ENCODE measurements at regions not wholly inside any gene's neighbourhood (a gene's known extent, or its start where the extent isn't known, plus 50 kb on each side); places are given as distances from the start of the nearest gene placed in this dataset.

DNA sequence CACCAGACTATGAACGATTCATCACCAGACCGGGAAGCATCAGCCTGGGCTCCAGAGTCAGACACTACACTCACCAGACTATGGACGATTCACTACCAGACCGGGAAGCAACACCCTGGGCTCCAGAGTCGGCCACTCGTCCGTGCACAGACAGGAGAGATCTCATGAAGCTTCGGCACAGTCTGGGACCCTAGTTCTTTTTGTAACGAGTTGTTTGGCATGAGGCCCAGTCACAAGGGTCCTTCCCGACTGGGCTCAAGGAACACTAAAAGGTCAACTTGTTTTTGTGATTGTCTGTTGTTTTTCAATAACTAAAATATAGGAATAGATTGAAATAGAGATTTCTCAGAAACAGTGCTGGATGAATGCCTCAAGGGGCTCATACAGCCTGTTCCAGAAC, 1141.6 kb upstream of the MIR17HG start:
- H3K4me3 ChIP-seq (ENCODE audit: extremely low read depth, insufficient read depth, low read length, poor library complexity, severe bottlenecking), result no peak overlapping the region
- no peaks in the 10 kb centered on the region for H3K36me3 ChIP-seq (ENCODE audit: control insufficient read depth, insufficient read depth, low read length)
- no peak overlapping the region for H3K27ac ChIP-seq (ENCODE audit: low read depth, low read length, severe bottlenecking)
- no peaks in the 10 kb centered on the region for H3K9me3 ChIP-seq (ENCODE audit: control insufficient read depth, low read length)
- WGBS, 2 experiments (ENCODE audit: insufficient coverage in 2 of 2), result 94 to 97% methylated on average over 8 to 9 of the region's 10 CpGs
- no peaks in the 10 kb centered on the region for H3K4me1 ChIP-seq (ENCODE audit: control insufficient read depth, insufficient read depth, low read length, poor library complexity, severe bottlenecking)

DNA sequence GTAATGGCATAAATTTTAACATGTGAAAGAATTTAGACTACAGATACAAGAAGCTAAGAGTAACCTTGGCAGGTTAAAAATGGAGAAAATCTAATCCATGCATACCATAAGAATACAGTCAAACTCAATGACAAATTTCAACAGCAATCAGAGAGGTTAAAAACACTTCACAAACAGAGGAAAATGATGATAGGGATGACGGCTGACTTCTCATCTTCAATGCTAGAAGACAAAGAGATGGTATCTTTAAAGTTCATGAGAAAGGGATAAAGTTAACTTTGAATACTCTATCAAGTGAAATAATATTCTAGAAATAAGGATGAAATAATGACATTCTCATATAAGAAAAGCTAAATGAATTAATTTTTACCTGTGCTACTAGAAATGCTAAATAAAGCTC, 1130.2 kb upstream of the MIR17HG start:
- WGBS, 2 experiments (ENCODE audit: insufficient coverage in 2 of 2), result no CpG with 5 or more reads among the region's 1 CpG
- Histone ChIP-seq H3K36me3 (ENCODE audit: control insufficient read depth, insufficient read depth, low read length) (no peaks in the 10 kb centered on the region), H3K9me3 (ENCODE audit: control insufficient read depth, low read length) (peaks cover 6% of the 10 kb centered on the region), H3K4me1 (ENCODE audit: control insufficient read depth, insufficient read depth, low read length, poor library complexity, severe bottlenecking) (no peaks in the 10 kb centered on the region), H3K4me3 (ENCODE audit: extremely low read depth, insufficient read depth, low read length, poor library complexity, severe bottlenecking) (no peak overlapping the region), H3K27ac (ENCODE audit: low read depth, low read length, severe bottlenecking) (no peak overlapping the region)

DNA sequence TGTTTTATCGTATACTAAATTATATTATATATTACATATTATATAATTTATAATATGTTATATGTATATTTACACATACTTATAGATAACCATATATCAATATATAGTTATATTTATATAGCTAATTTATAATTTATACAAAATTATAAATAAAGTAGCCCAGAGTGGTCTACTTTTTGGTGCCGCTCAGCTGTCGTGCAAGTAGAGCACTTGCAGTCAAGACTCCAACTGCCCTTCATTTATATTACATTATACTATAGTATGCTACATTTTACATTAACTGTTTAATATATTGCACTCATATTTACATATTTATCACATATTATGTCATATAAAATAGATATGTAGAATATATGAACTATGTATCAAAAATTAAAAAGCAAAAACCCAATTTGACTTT, 1124.7 kb upstream of the MIR17HG start:
- no CpG with 5 or more reads among the region's 3 CpGs for WGBS, 2 experiments (ENCODE audit: insufficient coverage in 2 of 2)
- no peak overlapping the region for H3K4me3 ChIP-seq (ENCODE audit: extremely low read depth, insufficient read depth, low read length, poor library complexity, severe bottlenecking)
- H3K36me3 ChIP-seq (ENCODE audit: control insufficient read depth, insufficient read depth, low read length), result no peaks in the 10 kb centered on the region
- no peak overlapping the region for H3K27ac ChIP-seq (ENCODE audit: low read depth, low read length, severe bottlenecking)
- no peaks in the 10 kb centered on the region for H3K4me1 ChIP-seq (ENCODE audit: control insufficient read depth, insufficient read depth, low read length, poor library complexity, severe bottlenecking)
- H3K9me3 ChIP-seq (ENCODE audit: control insufficient read depth, low read length), result no peaks in the 10 kb centered on the region

DNA sequence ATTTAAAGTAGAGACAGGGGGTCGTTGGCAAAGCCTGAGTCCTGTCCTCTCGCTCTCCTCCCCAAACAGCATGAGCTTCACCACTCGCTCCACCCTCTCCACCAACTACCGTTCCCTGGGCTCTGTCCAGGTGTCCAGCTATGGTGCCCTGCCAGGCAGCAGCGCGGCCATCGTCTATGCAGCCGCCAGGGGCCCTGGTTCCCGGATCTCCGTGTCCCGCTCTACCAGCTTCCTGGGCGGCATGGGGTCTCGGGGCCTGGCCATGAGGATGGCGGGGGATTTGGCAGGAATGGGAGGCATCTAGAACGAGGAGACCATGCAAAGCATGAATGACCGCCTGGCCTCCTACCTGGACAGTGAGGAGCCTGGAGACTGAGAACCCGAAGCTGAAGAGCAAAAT, 1117.2 kb upstream of the MIR17HG start:
- H3K4me1 ChIP-seq (ENCODE audit: control insufficient read depth, insufficient read depth, low read length, poor library complexity, severe bottlenecking), result no peaks in the 10 kb centered on the region
- WGBS, 2 experiments (ENCODE audit: insufficient coverage in 2 of 2), result 95 to 97% methylated on average over 9 to 17 of the region's 17 CpGs
- H3K27ac ChIP-seq (ENCODE audit: low read depth, low read length, severe bottlenecking), result no peak overlapping the region
- no peaks in the 10 kb centered on the region for H3K9me3 ChIP-seq (ENCODE audit: control insufficient read depth, low read length)
- no peaks in the 10 kb centered on the region for H3K36me3 ChIP-seq (ENCODE audit: control insufficient read depth, insufficient read depth, low read length)
- H3K4me3 ChIP-seq (ENCODE audit: extremely low read depth, insufficient read depth, low read length, poor library complexity, severe bottlenecking), result no peak overlapping the region

DNA sequence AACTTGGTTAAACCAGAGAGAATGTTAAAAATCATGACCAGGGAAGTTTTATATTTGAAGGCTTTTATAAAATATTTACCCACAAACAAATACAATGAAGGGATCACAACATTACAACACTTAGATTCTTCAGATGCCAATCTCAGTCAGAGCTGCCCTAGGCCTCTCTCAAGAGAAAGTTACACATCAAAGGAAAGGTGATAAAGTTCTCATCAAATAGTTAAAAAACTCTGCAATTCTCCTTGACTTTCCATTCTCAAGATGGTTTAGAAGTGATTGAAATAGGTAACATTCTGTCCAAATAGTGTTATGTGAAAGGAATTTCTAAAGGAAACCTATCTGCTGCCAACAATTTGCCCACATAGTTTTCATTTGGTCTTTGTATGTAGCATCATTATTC, 1115.2 kb upstream of the MIR17HG start:
- no peaks in the 10 kb centered on the region for H3K9me3 ChIP-seq (ENCODE audit: control insufficient read depth, low read length)
- H3K27ac ChIP-seq (ENCODE audit: low read depth, low read length, severe bottlenecking), result no peak overlapping the region
- no peaks in the 10 kb centered on the region for H3K36me3 ChIP-seq (ENCODE audit: control insufficient read depth, insufficient read depth, low read length)
- H3K4me1 ChIP-seq (ENCODE audit: control insufficient read depth, insufficient read depth, low read length, poor library complexity, severe bottlenecking), result no peaks in the 10 kb centered on the region
- H3K4me3 ChIP-seq (ENCODE audit: extremely low read depth, insufficient read depth, low read length, poor library complexity, severe bottlenecking), result no peak overlapping the region

DNA sequence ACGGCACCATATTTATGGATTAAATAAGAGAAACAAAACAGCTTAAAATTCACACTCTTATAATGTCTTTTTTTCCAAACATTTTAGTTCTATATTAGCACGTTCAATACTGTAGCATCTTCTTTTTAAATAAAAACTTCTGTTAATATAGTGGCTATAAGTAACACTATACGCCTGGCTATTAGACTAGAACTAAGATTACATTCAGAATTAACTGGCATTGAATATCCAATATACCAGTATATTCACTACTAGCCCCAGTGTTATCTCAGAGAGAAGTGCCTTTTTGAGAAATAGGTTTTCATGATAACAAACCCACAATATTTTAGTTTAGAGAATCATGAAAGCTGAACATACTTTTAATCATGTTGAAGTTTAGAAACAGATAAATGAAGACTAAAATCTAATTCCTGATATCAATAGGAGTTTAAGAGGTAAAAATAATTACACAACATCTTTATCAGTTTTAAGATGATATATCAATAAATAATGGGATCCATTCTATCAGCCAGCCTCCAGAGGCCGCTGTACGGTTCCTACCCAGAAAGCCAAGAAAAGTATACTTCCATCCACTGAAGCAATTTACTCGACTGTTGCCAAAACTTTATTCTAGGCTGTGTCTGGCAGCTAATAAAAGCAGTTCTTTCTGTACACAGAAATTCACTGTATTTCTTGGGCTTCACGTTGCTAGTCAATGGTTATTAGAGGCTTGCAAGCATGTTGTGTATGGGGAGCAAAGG, 1113.4 kb upstream of the MIR17HG start:
- Histone ChIP-seq H3K9me3 (ENCODE audit: control insufficient read depth, low read length) (no peaks in the 10 kb centered on the region), H3K36me3 (ENCODE audit: control insufficient read depth, insufficient read depth, low read length) (no peaks in the 10 kb centered on the region), H3K27ac (ENCODE audit: low read depth, low read length, severe bottlenecking) (no peak overlapping the region), H3K4me1 (ENCODE audit: control insufficient read depth, insufficient read depth, low read length, poor library complexity, severe bottlenecking) (no peaks in the 10 kb centered on the region), H3K4me3 (ENCODE audit: extremely low read depth, insufficient read depth, low read length, poor library complexity, severe bottlenecking) (no peak overlapping the region)
- 89 to 100% methylated on average over 1 to 2 of the region's 7 CpGs for WGBS, 2 experiments (ENCODE audit: insufficient coverage in 2 of 2)

DNA sequence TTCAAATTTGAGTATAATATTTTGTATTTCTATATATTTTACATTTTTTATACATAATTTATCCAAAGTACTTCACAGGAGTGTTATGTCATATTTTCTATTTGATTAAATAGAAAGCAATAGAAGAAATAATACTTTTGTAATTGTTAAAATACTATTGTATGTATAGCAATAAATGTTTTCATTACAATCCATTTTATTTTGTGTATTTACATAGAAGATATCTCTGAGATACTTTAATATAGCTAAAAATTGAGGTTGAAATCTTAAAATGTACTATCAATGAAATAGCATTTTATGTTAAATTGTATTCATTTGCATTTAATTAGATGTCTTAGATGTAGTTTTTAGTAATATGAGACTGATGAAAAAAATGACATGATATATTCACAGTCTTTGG, 1109.6 kb upstream of the MIR17HG start:
- Histone ChIP-seq H3K9me3 (ENCODE audit: control insufficient read depth, low read length) (no peaks in the 10 kb centered on the region), H3K4me3 (ENCODE audit: extremely low read depth, insufficient read depth, low read length, poor library complexity, severe bottlenecking) (no peak overlapping the region), H3K36me3 (ENCODE audit: control insufficient read depth, insufficient read depth, low read length) (no peaks in the 10 kb centered on the region), H3K27ac (ENCODE audit: low read depth, low read length, severe bottlenecking) (no peak overlapping the region), H3K4me1 (ENCODE audit: control insufficient read depth, insufficient read depth, low read length, poor library complexity, severe bottlenecking) (no peaks in the 10 kb centered on the region)

DNA sequence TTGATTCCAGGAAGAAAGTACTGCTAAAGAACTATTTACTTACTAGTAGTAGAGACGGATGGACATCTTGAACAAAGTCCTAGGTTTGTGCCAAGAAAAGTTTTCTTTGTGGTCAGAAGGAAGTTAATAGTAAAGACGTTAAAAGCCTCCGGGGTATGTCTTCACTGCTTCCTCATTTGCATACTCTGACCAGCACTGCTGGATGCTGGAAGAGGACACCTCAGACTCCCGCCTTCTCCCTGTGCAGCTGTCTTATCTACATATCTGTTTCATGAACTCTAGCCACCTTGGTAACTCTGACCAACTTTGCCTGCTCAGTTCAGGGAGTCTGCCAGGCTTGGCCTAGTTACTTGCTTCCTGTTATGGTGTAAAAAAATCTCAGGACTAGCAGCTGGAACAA, 1109.1 kb upstream of the MIR17HG start:
- H3K9me3 ChIP-seq (ENCODE audit: control insufficient read depth, low read length), result no peaks in the 10 kb centered on the region
- no peak overlapping the region for H3K4me3 ChIP-seq (ENCODE audit: extremely low read depth, insufficient read depth, low read length, poor library complexity, severe bottlenecking)
- no peaks in the 10 kb centered on the region for H3K4me1 ChIP-seq (ENCODE audit: control insufficient read depth, insufficient read depth, low read length, poor library complexity, severe bottlenecking)
- WGBS, 2 experiments (ENCODE audit: insufficient coverage in 2 of 2), result 24 to 80% methylated on average over 2 to 3 of the region's 4 CpGs
- no peak overlapping the region for H3K27ac ChIP-seq (ENCODE audit: low read depth, low read length, severe bottlenecking)
- H3K36me3 ChIP-seq (ENCODE audit: control insufficient read depth, insufficient read depth, low read length), result no peaks in the 10 kb centered on the region

DNA sequence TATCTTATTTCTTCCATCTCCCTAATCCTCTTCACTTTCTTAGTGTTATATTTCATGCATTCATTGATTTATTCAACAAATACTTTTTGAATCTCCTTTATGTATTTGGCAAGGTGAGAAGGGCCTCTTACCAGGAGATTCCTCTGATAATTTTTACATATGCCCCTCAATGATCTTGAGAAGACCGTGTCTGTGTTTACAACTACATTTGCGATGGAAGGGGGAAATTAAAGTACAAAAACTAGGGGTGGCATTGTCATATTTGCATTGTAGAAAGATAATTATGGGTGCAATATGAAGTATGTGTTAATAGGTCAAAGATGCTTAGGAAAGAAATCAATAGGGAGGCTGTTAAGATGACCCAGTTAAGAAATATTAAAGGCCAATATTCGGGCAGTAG, 1108.4 kb upstream of the MIR17HG start:
- no peak overlapping the region for H3K27ac ChIP-seq (ENCODE audit: low read depth, low read length, severe bottlenecking)
- H3K9me3 ChIP-seq (ENCODE audit: control insufficient read depth, low read length), result no peaks in the 10 kb centered on the region
- 89 to 94% methylated on average over 2 to 3 of the region's 3 CpGs for WGBS, 2 experiments (ENCODE audit: insufficient coverage in 2 of 2)
- H3K4me1 ChIP-seq (ENCODE audit: control insufficient read depth, insufficient read depth, low read length, poor library complexity, severe bottlenecking), result no peaks in the 10 kb centered on the region
- H3K36me3 ChIP-seq (ENCODE audit: control insufficient read depth, insufficient read depth, low read length), result no peaks in the 10 kb centered on the region
- no peak overlapping the region for H3K4me3 ChIP-seq (ENCODE audit: extremely low read depth, insufficient read depth, low read length, poor library complexity, severe bottlenecking)

DNA sequence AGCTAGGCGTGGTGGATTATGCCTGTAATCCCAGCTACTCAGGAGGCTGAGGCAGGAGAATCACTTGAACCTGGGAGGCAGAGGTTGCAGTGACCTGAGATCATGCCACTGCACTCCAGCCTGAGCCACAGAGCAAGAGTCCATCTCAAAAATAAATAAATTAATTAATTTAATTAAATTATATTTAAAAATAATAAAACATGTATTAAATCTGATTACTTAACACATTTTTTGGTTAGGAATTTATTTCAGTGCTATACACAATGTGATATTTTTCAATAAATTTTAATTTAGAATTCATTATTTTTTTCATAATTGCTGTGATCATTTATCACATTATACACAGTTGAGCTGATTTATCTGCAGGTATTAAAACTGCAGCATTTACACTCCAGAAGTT, 1101.5 kb upstream of the MIR17HG start:
- no peaks in the 10 kb centered on the region for H3K4me1 ChIP-seq (ENCODE audit: control insufficient read depth, insufficient read depth, low read length, poor library complexity, severe bottlenecking)
- H3K27ac ChIP-seq (ENCODE audit: low read depth, low read length, severe bottlenecking), result no peak overlapping the region
- H3K4me3 ChIP-seq (ENCODE audit: extremely low read depth, insufficient read depth, low read length, poor library complexity, severe bottlenecking), result no peak overlapping the region
- no peaks in the 10 kb centered on the region for H3K9me3 ChIP-seq (ENCODE audit: control insufficient read depth, low read length)
- 100% methylated on average over 1 of the region's 1 CpG for WGBS, 2 experiments (ENCODE audit: insufficient coverage in 2 of 2)
- H3K36me3 ChIP-seq (ENCODE audit: control insufficient read depth, insufficient read depth, low read length), result no peaks in the 10 kb centered on the region

DNA sequence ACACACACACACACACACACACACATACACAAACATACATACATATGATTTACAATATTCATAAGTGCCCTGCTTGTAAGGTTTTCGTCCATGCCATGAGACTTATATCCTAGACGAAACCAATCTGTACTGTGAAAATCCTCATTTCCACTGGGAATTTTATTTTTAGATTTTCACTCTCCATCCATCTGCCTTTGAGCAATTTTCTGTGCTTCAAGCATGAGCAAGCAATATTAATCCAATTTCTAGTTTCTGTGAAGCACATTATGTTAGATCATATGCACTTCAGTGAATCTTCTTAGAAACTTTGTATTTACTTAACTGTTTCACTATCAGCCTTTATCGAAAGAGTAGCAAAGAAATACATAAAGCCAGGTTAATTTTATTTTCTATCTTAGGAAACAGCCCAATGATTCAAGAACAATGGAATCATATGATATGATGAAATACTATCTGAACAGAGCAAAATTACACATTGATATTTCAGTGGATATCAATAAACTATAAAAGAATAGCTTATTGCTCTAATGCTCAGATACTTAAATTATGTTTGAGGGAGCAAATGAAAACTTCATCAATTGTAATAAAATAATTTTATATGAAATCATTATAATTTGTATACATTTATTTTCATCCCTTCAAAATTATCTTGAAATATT, 1100.7 kb upstream of the MIR17HG start:
- Histone ChIP-seq H3K9me3 (ENCODE audit: control insufficient read depth, low read length) (no peaks in the 10 kb centered on the region), H3K4me1 (ENCODE audit: control insufficient read depth, insufficient read depth, low read length, poor library complexity, severe bottlenecking) (no peaks in the 10 kb centered on the region), H3K4me3 (ENCODE audit: extremely low read depth, insufficient read depth, low read length, poor library complexity, severe bottlenecking) (no peak overlapping the region), H3K27ac (ENCODE audit: low read depth, low read length, severe bottlenecking) (no peak overlapping the region), H3K36me3 (ENCODE audit: control insufficient read depth, insufficient read depth, low read length) (no peaks in the 10 kb centered on the region)
- 88 to 100% methylated on average over 2 of the region's 3 CpGs for whole genome bisulfite sequencing, 2 experiments (ENCODE audit: insufficient coverage in 2 of 2)

Measured in mesodermal cell (in vitro differentiated cells).